GM12891 (cell line): ENCODE measurements at regions not wholly inside any gene's neighbourhood (a gene's known extent, or its start where the extent isn't known, plus 50 kb on each side); places are given as distances from the start of the nearest gene placed in this dataset.

ENCODE experiments used
- DNase-seq: peaks from one replicate; pipeline ENCODE4 v3.0.0; 2011; ENCODE audit warnings: low spot score; ENCODE audit not compliant: insufficient read length
- FAIRE-seq: peaks from 2 replicates; lab custom pipeline; 2011; peaks lifted over from hg19 to GRCh38; lab: Jason Lieb, UNC
- PAX5 ChIP-seq: IDR thresholded peaks from 2 replicates; pipeline ENCODE4 v1.6.1; 2011; ENCODE audit warnings: low read length, moderate library complexity, mild to moderate bottlenecking; ENCODE audit not compliant: insufficient read depth, severe bottlenecking
- POLR2A ChIP-seq: IDR thresholded peaks from 2 replicates; pipeline ENCODE4 v1.6.1; 2011; ENCODE audit warnings: low read depth, low read length, control low read depth
- POLR2AphosphoS5 ChIP-seq: IDR thresholded peaks from 2 replicates; pipeline ENCODE4 v1.6.1; 2011; ENCODE audit warnings: low read depth, low read length, control low read depth
- POU2F2 ChIP-seq: IDR thresholded peaks from 2 replicates; pipeline ENCODE4 v1.6.1; 2011; ENCODE audit warnings: low read depth, mild to moderate bottlenecking, control low read depth, low read length, moderate library complexity
- SPI1 ChIP-seq: IDR thresholded peaks from 2 replicates; pipeline ENCODE4 v1.6.1; 2011; ENCODE audit warnings: low read depth, low read length, control low read depth
- TAF1 ChIP-seq: IDR thresholded peaks from 2 replicates; pipeline ENCODE4 v1.6.1; 2011; ENCODE audit warnings: low read depth, low read length, control low read depth

DNA sequence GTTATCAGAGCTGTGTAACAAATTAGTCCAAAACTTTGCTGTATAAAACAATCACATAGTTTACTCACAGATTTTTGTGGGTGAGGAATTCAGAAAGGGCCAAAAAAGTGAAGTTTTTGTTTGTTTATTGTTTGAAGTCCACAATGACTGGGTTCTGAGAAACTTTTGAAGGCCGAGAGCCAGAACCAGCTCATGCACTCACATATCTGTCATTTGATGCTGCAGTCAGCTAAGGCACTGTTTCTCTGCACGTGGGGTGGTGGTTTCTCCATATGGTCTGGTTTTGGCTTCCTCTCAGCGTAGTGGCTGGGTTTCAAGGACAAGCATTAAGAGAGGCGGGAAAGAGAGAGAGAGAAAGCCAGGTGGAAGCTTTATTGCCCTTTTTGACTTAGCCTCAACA is 131.8 kb downstream of the TWIST2 start:
- FAIRE-seq (no peak), DNase-seq (no peak)
- TF ChIP-seq SPI1 (no peak), POLR2A (no peak), POU2F2 (no peak), PAX5 (no peak), TAF1 (no peak), POLR2AphosphoS5 (no peak)

DNA sequence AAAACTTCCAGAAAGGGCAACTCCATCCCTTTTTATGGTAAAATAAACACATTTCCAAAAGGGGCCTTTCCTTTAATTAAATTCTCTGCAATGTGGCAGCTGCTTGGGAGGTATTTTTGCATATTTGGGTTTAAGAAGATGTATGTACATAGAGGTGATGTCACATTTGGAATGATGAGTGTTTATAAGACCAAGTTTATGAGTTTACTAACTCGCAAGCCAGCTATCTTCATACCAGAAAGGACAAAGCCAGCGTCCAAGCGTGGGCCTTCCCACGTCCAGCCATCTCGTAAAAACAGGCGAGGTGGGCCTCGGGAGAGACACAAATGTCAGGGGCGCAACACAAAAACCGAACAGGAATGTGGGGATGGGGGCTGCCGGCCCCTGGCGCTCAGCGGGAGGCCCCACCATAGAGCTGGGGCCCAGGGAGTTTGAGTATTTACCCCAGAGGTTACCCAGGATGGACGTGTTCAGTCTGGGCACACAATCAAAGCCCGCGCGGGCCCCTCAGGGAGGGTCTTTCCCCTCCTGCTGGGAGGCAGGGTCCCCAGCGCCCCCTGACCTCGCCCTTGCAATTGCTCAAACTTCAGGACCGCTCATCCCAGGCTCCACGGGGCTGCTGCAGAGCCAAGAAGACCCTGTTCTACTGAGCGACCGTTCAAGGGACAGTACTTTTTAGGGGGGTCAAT is 137.3 kb downstream of the TWIST2 start:
- no peak for TF ChIP-seq TAF1
- no peak for TF ChIP-seq POLR2AphosphoS5
- TF ChIP-seq SPI1: no peak
- TF ChIP-seq POU2F2: no peak
- TF ChIP-seq PAX5: no peak
- TF ChIP-seq POLR2A: no peak
- no peak for DNase-seq
- no peak for FAIRE-seq

DNA sequence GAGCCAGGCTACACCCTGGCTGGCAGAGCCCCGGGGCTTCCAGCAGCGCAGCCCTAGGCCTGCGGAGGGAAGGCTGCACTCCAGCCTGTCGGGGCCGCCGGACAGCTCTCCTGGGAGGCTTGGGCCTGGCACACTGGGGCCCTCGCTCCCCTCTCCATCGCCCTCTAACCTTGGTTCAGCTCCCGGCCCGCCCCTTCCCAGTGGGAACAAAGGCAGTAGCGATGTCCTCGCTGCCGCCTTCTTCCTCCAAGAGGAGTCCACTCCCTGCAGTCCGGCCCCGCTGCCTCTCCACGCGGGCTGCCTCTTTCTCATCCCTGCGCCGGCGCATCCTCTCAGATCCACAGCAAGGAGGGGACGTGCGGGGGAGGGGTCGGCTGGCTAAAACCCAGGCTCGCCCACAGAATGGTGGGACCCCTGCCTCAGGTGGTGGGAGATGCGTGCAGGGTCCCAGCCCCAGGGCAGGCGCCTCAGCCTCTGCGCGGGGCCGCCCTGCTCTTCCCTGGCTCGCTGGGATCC is 138.1 kb downstream of the TWIST2 start:
- no peak for FAIRE-seq
- DNase-seq: no peak
- TF ChIP-seq SPI1 (no peak), PAX5 (no peak), TAF1 (no peak)

DNA sequence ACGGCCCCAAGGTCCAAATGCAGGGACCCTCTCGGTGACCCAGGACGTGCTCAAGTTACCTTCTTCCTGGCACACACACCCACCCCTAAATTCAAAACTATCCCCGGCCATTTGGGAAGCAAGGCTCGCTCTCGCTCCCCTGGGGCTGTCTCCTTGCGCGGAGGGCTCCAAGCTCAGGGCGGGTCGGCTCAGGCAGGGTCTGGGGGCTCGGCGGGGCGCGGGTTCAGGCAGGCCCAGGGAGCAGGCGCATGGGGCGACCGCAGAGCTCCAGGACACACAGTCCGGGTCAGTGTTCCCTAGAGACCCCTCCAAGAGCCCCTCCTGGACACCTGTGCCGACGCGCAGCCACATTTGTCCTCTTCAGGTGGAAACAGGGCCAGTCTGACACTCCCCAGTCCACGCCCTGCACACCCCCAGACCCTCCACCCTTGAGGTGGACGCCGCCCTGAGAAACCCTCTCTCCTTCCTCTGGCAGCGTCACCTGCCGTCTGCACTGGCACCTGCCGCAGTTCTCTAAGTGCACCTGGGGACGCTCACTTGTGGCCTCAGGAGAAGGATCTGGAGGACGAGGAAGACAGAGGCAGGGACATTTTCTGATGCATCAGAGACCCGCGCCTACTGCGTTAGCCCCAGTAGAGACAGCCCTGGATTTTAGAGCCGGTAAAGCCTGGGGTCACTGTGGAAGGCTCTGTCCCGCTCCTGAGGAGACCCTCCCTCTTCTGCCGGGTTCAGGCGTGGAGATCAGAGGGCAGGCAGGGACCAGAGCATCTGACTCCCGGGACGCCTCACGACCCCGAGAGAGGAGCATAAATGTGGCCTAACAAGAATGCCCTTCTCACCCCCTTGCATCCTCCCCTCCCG is 138.8 kb downstream of the TWIST2 start:
- FAIRE-seq: no peak
- no peak for TF ChIP-seq POU2F2
- TF ChIP-seq POLR2AphosphoS5: no peak
- no peak for TF ChIP-seq POLR2A
- TF ChIP-seq SPI1: no peak
- no peak for TF ChIP-seq PAX5
- no peak for TF ChIP-seq TAF1

GRCh38 chr2:238987352-238987981 is 139.6 kb downstream of the TWIST2 start:
- no peak for TF ChIP-seq SPI1
- TF ChIP-seq TAF1: no peak
- DNase-seq: no peak
- no peak for FAIRE-seq

More for the DNA sequence above, 138.8 kb downstream of the TWIST2 start:
- DNase-seq: no peak

DNA sequence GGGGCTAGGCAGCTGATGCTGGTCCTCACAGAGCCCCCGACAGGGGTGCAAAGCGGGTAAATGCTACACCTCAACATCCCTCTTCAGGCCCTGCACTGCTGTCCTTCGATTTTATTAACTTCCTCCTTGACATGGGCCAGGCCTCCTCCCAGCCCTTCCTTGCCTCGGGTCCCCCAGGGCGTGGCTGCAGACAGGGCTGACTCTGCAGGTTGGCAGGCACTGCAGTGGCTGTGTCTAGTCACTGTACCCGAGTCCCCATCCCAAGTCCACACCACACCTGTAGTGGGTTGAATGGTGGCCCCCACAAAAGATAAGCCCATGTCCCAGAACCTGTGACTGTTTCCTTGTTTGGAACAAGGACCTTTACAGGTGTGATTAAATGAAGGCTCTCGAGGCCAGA is 140.2 kb downstream of the TWIST2 start:
- DNase-seq (no peak), FAIRE-seq (no peak)
- TF ChIP-seq POLR2A (no peak), PAX5 (no peak), TAF1 (no peak)

- FAIRE-seq: no peak
- no peak for TF ChIP-seq POLR2AphosphoS5
- no peak for DNase-seq
Observed at GRCh38 chr2:238988752-238989151, 140.9 kb downstream of the TWIST2 start.

GRCh38 chr2:238989484-238989883 is 141.6 kb downstream of the TWIST2 start:
- TF ChIP-seq POLR2A (no peak), POLR2AphosphoS5 (no peak), PAX5 (no peak)
- DNase-seq (no peak), FAIRE-seq (no peak)

GRCh38 chr2:238994432-238994831 is 146.5 kb downstream of the TWIST2 start:
- TF ChIP-seq POLR2A (no peak), SPI1 (no peak), PAX5 (no peak), POLR2AphosphoS5 (no peak), TAF1 (no peak), POU2F2 (no peak)
- DNase-seq (no peak), FAIRE-seq (no peak)

DNA sequence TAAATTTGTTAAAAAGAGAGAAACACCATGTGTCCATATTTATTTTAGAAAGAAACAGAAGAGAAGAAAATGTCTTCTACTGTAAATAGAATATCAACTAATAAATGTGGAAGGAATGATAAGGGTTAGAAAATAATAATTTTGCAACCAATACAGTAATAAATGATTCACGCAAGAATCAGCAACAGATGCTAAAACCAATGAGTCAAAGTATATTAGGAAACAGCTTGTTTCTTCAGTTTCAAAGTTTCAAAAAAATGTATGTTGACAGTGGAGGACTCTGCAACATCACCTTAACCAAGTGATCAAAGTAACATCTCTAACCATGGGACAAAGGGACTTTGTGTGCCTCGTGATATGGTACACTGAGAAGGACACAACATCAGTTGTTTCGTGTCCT is 147.0 kb downstream of the TWIST2 start:
- no peak for FAIRE-seq
- no peak for TF ChIP-seq SPI1
- no peak for TF ChIP-seq POLR2AphosphoS5
- no peak for DNase-seq
